ENCODE measurements at regions not wholly inside any gene's neighbourhood (a gene's known extent, or its start where the extent isn't known, plus 50 kb on each side); places are given as distances from the start of the nearest gene placed in this dataset.
"Not testable (repeated sequence)": the region's sequence is repeated elsewhere in the genome, so short reads cannot be mapped to it uniquely, and the experiment has no call there.

GRCh38 chr15:26056766-26057165 is 193.6 kb upstream of the ATP10A start:
- not testable (repeated sequence) for TF ChIP-seq CTCF (IDR thresholded peaks at IDR 0.05); EZH2 (IDR thresholded peaks at IDR 0.05; ENCODE audit: borderline replicate concordance, insufficient read depth, low read depth, low read length, poor library complexity, severe bottlenecking)
